ENCODE measurements at regions not wholly inside any gene's neighbourhood (a gene's known extent, or its start where the extent isn't known, plus 50 kb on each side); places are given as distances from the start of the nearest gene placed in this dataset.

- TF ChIP-seq CTCF (conservative IDR thresholded peaks at IDR 0.05; ENCODE audit: low read depth, low read length) (no peak), EZH2 (IDR thresholded peaks at IDR 0.05; ENCODE audit: low read length, unreplicated experiment) (no peak)
Observed at GRCh38 chr2:183215917-183216316, 91.7 kb downstream of the NUP35 start.
